NCI-H82 treated with DMSO at 0.1 percent for 48 hours (cell line): ENCODE measurements at regions not wholly inside any gene's neighbourhood (a gene's known extent, or its start where the extent isn't known, plus 50 kb on each side); places are given as distances from the start of the nearest gene placed in this dataset.
A peak's percentile ranks its signal among the peaks of the same experiment; 100 is the strongest.

Experiments
- DNase-seq: peaks from one replicate; lab custom pipeline; 2025; ENCODE audit not compliant: unreplicated experiment; lab: John Stamatoyannopoulos, UW

GRCh38 chr3:181134873-181135272, 145.3 kb upstream of the DNAJC19 start:
- DNase-seq, result no peak

- no peak for DNase-seq
Measured at GRCh38 chr3:181133832-181134231, 144.3 kb upstream of the DNAJC19 start.

GRCh38 chr3:181105646-181106045, 116.1 kb upstream of the DNAJC19 start:
- peak; percentile 69 for DNase-seq

GRCh38 chr3:181103605-181104004, 114.1 kb upstream of the DNAJC19 start:
- no peak for DNase-seq

- DNase-seq, result no peak
Measured at GRCh38 chr3:181086011-181086410, 96.5 kb upstream of the DNAJC19 start.

GRCh38 chr3:181081930-181082329, 92.4 kb upstream of the DNAJC19 start:
- no peak for DNase-seq

- DNase-seq, result peak; percentile 57
Measured at GRCh38 chr3:181076558-181076957, 87.0 kb upstream of the DNAJC19 start.

GRCh38 chr3:181075098-181075497, 85.6 kb upstream of the DNAJC19 start:
- peak; percentile 85 for DNase-seq

- DNase-seq, result no peak
Measured at GRCh38 chr3:181066143-181067087, 76.9 kb upstream of the DNAJC19 start.

- DNase-seq, result no peak
Measured at GRCh38 chr3:181056136-181056732, 66.7 kb upstream of the DNAJC19 start.

- DNase-seq, result no peak
Measured at GRCh38 chr3:181054538-181054937, 65.0 kb upstream of the DNAJC19 start.

- DNase-seq, result no peak
Measured at GRCh38 chr3:181052256-181052655, 62.7 kb upstream of the DNAJC19 start.

- no peak for DNase-seq
Measured at GRCh38 chr3:181050738-181051137, 61.2 kb upstream of the DNAJC19 start.

- no peak for DNase-seq
Measured at GRCh38 chr3:181040030-181040429, 50.5 kb upstream of the DNAJC19 start.
